ENCODE measurements at regions not wholly inside any gene's neighbourhood (a gene's known extent, or its start where the extent isn't known, plus 50 kb on each side); places are given as distances from the start of the nearest gene placed in this dataset.

DNA sequence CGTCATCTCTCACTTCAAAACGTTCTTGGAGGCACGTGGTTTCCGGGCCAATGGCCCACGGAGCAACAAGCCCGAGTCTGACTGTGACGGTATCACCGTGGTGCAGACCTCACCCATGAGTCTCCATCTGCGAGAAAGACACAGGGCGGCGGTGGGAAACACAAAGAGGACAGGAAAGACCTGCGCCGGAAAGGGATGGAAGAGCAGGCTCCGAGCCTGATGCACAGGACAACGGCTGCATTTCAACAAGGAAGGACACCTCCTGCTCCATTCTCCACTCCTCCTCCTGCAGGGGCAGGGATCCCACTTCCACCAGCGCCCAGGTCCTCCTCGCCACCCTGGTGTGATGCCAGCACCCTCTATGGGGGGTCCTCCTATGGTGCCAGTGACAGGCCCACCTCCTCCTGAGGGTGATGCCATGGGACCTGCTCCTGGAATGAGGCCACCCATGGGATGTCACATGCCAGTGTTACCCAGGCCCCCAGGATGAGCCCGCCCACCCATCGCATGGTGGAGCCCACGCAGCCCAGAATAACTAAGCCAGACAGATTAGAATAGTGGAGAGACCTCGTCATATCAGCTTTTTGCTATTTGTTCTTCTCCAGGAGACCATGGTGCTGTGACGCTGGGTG, 73.0 kb upstream of the PCSK6 start:
- TF ChIP-seq, protein P1, sequence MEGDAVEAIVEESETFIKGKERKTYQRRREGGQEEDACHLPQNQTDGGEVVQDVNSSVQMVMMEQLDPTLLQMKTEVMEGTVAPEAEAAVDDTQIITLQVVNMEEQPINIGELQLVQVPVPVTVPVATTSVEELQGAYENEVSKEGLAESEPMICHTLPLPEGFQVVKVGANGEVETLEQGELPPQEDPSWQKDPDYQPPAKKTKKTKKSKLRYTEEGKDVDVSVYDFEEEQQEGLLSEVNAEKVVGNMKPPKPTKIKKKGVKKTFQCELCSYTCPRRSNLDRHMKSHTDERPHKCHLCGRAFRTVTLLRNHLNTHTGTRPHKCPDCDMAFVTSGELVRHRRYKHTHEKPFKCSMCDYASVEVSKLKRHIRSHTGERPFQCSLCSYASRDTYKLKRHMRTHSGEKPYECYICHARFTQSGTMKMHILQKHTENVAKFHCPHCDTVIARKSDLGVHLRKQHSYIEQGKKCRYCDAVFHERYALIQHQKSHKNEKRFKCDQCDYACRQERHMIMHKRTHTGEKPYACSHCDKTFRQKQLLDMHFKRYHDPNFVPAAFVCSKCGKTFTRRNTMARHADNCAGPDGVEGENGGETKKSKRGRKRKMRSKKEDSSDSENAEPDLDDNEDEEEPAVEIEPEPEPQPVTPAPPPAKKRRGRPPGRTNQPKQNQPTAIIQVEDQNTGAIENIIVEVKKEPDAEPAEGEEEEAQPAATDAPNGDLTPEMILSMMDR (IDR thresholded peaks at IDR 0.05; ENCODE audit: insufficient read depth, low read length) = no peak
- no peak overlapping the region for H3K4me3 ChIP-seq (ENCODE audit: low read depth, low read length)
- no peak for DNase-seq (ENCODE audit: low read depth)

GRCh38 chr15:101561584-101561906, 72.0 kb upstream of the PCSK6 start:
- TF ChIP-seq, protein P1 (IDR thresholded peaks at IDR 0.05; ENCODE audit: insufficient read depth, low read length) = no peak
- no peak for DNase-seq (ENCODE audit: low read depth)
- no peak overlapping the region for H3K4me3 ChIP-seq (ENCODE audit: low read depth, low read length)

- H3K4me3 ChIP-seq (ENCODE audit: low read depth, low read length) = no peak overlapping the region
- TF ChIP-seq, protein P1 (IDR thresholded peaks at IDR 0.05; ENCODE audit: insufficient read depth, low read length) = no peak
- no peak for DNase-seq (ENCODE audit: low read depth)
Observed at GRCh38 chr15:101560722-101561583, 71.4 kb upstream of the PCSK6 start.

DNA sequence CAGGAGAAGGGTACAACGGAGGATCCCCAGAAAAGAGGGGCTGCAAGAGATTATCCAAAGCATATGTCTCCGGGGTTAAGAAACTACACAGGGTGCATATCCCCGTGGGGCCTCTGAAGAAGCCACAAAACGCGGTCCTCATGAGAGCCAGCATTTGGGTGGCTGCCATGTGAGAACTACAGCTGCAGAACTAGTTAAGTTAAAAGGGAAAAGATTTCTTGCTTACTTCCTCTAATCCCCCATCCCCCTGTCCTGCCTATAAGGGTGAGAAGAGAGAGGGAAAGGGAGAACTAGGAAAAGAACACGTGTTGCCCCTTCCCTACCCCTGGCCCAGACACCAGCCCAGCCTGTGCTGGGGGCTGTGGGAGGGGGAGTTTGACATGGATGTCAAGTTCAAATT, 70.4 kb upstream of the PCSK6 start:
- no peak for DNase-seq (ENCODE audit: low read depth)
- H3K4me3 ChIP-seq (ENCODE audit: low read depth, low read length) = no peak overlapping the region
- TF ChIP-seq, protein P1 (IDR thresholded peaks at IDR 0.05; ENCODE audit: insufficient read depth, low read length) = no peak

GRCh38 chr15:101558221-101558941, 68.9 kb upstream of the PCSK6 start:
- no peak for DNase-seq (ENCODE audit: low read depth)
- no peak overlapping the region for H3K4me3 ChIP-seq (ENCODE audit: low read depth, low read length)
- TF ChIP-seq, protein P1 (IDR thresholded peaks at IDR 0.05; ENCODE audit: insufficient read depth, low read length) = no peak

- TF ChIP-seq, protein P1 (IDR thresholded peaks at IDR 0.05; ENCODE audit: insufficient read depth, low read length) = no peak
- DNase-seq (ENCODE audit: low read depth) = no peak
- H3K4me3 ChIP-seq (ENCODE audit: low read depth, low read length) = no peak overlapping the region
Observed at GRCh38 chr15:101556273-101556672, 66.8 kb upstream of the PCSK6 start.
